Loucy (cell line): ENCODE measurements at regions not wholly inside any gene's neighbourhood (a gene's known extent, or its start where the extent isn't known, plus 50 kb on each side); places are given as distances from the start of the nearest gene placed in this dataset.

Source experiments
- CTCF ChIP-seq: fragments of 200-600 bp; sonication (generic); conservative IDR thresholded peaks from 2 replicates; pipeline ENCODE4 v1.5.1; 2014; ENCODE audit warnings: mild to moderate bottlenecking, antibody characterized with exemption, low read length
- EZH2phosphoT487 ChIP-seq: fragments of 200-600 bp; IDR thresholded peaks from 2 replicates; pipeline ENCODE4 v1.6.1; 2018; ENCODE audit warnings: antibody characterized with exemption, mild to moderate bottlenecking, moderate library complexity, borderline replicate concordance

GRCh38 chr1:166305371-166305770 lies 138.6 kb upstream of the FAM78B start:
- TF ChIP-seq CTCF (no peak), EZH2phosphoT487 (no peak)
